ENCODE measurements at regions not wholly inside any gene's neighbourhood (a gene's known extent, or its start where the extent isn't known, plus 50 kb on each side); places are given as distances from the start of the nearest gene placed in this dataset.

- ChIA-PET POLR2A (no interaction called here), CTCF (ENCODE audit: low intra/inter-chr PET ratio) (no interaction called here)
- ATAC-seq (no peak), DNase-seq (ENCODE audit: extremely low read depth in 1 of 4, low spot score in 3 of 4) (no peak), FAIRE-seq (no peak)
- Histone ChIP-seq H3K27me3 (ENCODE audit: control insufficient read depth in 2 of 2, insufficient read depth in 2 of 2, low read length in 2 of 2) (no peaks in the 10 kb centered on the region), H3K9me1 (ENCODE audit: control insufficient read depth, insufficient read depth, low read length) (no peaks in the 10 kb centered on the region), H3K4me1 (replicated peaks in 1 of 2; ENCODE audit: control insufficient read depth in 2 of 2, insufficient read depth in 2 of 2, low read length in 2 of 2) (no peaks in the 10 kb centered on the region), H3K9ac (ENCODE audit: insufficient read depth in 1 of 2, low read depth in 2 of 2, low read length in 2 of 2) (no peak overlapping the region), H3K4me2 (ENCODE audit: insufficient read depth, low read length) (no peak overlapping the region), H3K4me3 (no peak overlapping the region), H4K20me1 (replicated peaks; ENCODE audit: control insufficient read depth, insufficient read depth, low read length) (no peaks in the 10 kb centered on the region), H3K27ac (ENCODE audit: extremely low read depth, low read depth, low read length) (no peak overlapping the region), H3K9me3 (replicated peaks; ENCODE audit: control insufficient read depth, insufficient read depth, low read depth, low read length) (peaks cover 2% of the 10 kb centered on the region; the same call in 1 of the 2 replicates), H2AFZ (ENCODE audit: low read depth, low read length) (no peak overlapping the region), H3K79me2 (ENCODE audit: control insufficient read depth, insufficient read depth, low read length) (no peaks in the 10 kb centered on the region), H3K36me3 (ENCODE audit: control insufficient read depth, insufficient read depth, low read length) (no peaks in the 10 kb centered on the region)
- no TSS peak for BruUV-seq (replicated peaks)
- TF ChIP-seq FIP1L1 (IDR thresholded peaks at IDR 0.05; ENCODE audit: low read depth, low read length, poor library complexity, severe bottlenecking): no peak
- TF ChIP-seq NFIC (IDR thresholded peaks at IDR 0.05): no peak
- intact Hi-C loops (cut with micrococcal nuclease) (no loop called here), in situ Hi-C loops (cut with MboI) (no loop called here)
These were observed 880.4 kb upstream of the MAN1A1 start for GRCh38 chr6:120230008-120230407.

GRCh38 chr6:120228297-120228696 lies 878.7 kb upstream of the MAN1A1 start:
- intact Hi-C loops (cut with micrococcal nuclease) (no loop called here), in situ Hi-C loops (cut with MboI) (no loop called here)
- ATAC-seq (no peak), DNase-seq (ENCODE audit: extremely low read depth in 1 of 4, low spot score in 3 of 4) (no peak), FAIRE-seq (no peak)
- no peak overlapping the region for H3K27ac ChIP-seq (ENCODE audit: extremely low read depth, low read depth, low read length)
- H3K79me2 ChIP-seq (ENCODE audit: control insufficient read depth, insufficient read depth, low read length): no peaks in the 10 kb centered on the region
- no peaks in the 10 kb centered on the region for H3K9me1 ChIP-seq (ENCODE audit: control insufficient read depth, insufficient read depth, low read length)
- no peak overlapping the region for H3K4me2 ChIP-seq (ENCODE audit: insufficient read depth, low read length)
- CTCF ChIA-PET (ENCODE audit: low intra/inter-chr PET ratio): no interaction called here
- no peaks in the 10 kb centered on the region for H3K4me1 ChIP-seq (replicated peaks in 1 of 2; ENCODE audit: control insufficient read depth in 2 of 2, insufficient read depth in 2 of 2, low read length in 2 of 2)
- TF ChIP-seq ATF2 (CRISPR knock-in tag; IDR thresholded peaks at IDR 0.05): no peak
- no peak for TF ChIP-seq ZNF184 (CRISPR knock-in tag; IDR thresholded peaks at IDR 0.05)
- TF ChIP-seq ZNF224 (CRISPR knock-in tag; IDR thresholded peaks at IDR 0.05): no peak
- TF ChIP-seq KAT2B (IDR thresholded peaks at IDR 0.05; ENCODE audit: low read depth, low read length): no peak
- no peak for TF ChIP-seq ARHGAP35 (IDR thresholded peaks at IDR 0.05; ENCODE audit: partially characterized antibody)
- TF ChIP-seq ZNF584 (CRISPR knock-in tag; IDR thresholded peaks at IDR 0.05; ENCODE audit: low read depth): no peak
- no peak for TF ChIP-seq ZFX (CRISPR knock-in tag; IDR thresholded peaks at IDR 0.05)
- no peak for TF ChIP-seq ZFP30 (CRISPR knock-in tag; IDR thresholded peaks at IDR 0.05; ENCODE audit: borderline replicate concordance)
- TF ChIP-seq CTBP1 (IDR thresholded peaks at IDR 0.05; ENCODE audit: borderline replicate concordance): no peak
- no peak for TF ChIP-seq HDGF (IDR thresholded peaks at IDR 0.05)
- TF ChIP-seq SMARCE1 (IDR thresholded peaks at IDR 0.05): no peak
- 1% methylated on average over 4 of the region's 4 CpGs for WGBS (ENCODE audit: insufficient coverage, low coverage, missing lambda C conversion rate)
- 0 out of 2 replicates have a peak, but pooled peaks cover 2% of the 10 kb centered on the region for H3K9me3 ChIP-seq (replicated peaks; ENCODE audit: control insufficient read depth, insufficient read depth, low read depth, low read length)
- H3K27me3 ChIP-seq (ENCODE audit: control insufficient read depth in 2 of 2, insufficient read depth in 2 of 2, low read length in 2 of 2): no peaks in the 10 kb centered on the region
- no peak overlapping the region for H2AFZ ChIP-seq (ENCODE audit: low read depth, low read length)
- H3K9ac ChIP-seq (ENCODE audit: insufficient read depth in 1 of 2, low read depth in 2 of 2, low read length in 2 of 2): no peak overlapping the region
- no TSS peak for BruUV-seq (replicated peaks)
- no peaks in the 10 kb centered on the region for H3K36me3 ChIP-seq (ENCODE audit: control insufficient read depth, insufficient read depth, low read length)
- POLR2A ChIA-PET: no interaction called here
- no peak overlapping the region for H3K4me3 ChIP-seq
- no peaks in the 10 kb centered on the region for H4K20me1 ChIP-seq (replicated peaks; ENCODE audit: control insufficient read depth, insufficient read depth, low read length)
